CD4-positive, alpha-beta T cell treated with Interferon alpha-2 for 1 hour (primary cell): ENCODE measurements at regions not wholly inside any gene's neighbourhood (a gene's known extent, or its start where the extent isn't known, plus 50 kb on each side); places are given as distances from the start of the nearest gene placed in this dataset.

Source experiments
- DNase-seq, 2 donors: peaks; one replicate each; pipeline ENCODE4 v3.0.0-alpha.2; 2020 to 2022

- no peak for DNase-seq
Observed at GRCh38 chr2:12978066-12978835, 261.5 kb downstream of the TRIB2 start.

- no peak for DNase-seq
Observed at GRCh38 chr2:12979066-12979465, 262.3 kb downstream of the TRIB2 start.

DNA sequence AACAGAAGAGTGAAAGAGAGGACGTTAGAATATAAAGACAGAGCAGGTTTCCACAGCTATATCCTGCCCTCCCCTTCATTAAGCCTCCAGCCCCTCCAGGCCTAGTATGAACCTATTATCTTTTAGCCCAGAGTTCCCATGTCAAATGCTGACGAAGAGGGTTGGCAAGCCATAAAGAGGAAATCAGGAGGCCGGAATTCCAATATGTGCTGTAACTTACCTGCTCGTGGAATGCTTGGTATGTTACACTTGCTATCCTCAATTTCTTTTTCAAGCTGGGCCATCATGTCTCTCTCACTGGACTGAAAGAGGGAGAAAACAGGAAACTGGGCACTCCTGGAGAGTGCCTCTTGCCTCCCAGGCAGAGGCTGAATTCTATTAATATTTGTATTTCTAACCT, 264.1 kb downstream of the TRIB2 start:
- no peak for DNase-seq

GRCh38 chr2:12982149-12982584, 265.4 kb downstream of the TRIB2 start:
- DNase-seq: no peak

DNA sequence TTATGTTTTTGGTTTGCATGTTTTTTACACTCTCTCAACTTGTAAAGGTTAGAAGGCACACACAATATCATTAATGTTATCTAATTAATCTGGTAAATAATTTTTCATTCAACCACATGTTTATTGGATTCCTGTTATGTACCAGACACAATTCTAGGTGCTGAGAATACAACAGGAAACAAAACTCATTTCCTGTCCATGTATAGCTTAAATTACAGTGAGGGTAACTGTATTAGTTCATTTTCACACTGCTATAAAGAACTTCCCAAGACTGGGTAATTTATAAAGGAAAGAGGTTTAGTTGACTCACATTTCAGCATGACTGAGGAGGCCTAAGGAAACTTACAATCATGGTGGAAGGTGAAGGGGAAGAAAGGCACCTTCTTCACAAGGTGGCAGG, 270.5 kb downstream of the TRIB2 start:
- DNase-seq: no peak

GRCh38 chr2:12988279-12988678, 271.5 kb downstream of the TRIB2 start:
- no peak for DNase-seq

DNA sequence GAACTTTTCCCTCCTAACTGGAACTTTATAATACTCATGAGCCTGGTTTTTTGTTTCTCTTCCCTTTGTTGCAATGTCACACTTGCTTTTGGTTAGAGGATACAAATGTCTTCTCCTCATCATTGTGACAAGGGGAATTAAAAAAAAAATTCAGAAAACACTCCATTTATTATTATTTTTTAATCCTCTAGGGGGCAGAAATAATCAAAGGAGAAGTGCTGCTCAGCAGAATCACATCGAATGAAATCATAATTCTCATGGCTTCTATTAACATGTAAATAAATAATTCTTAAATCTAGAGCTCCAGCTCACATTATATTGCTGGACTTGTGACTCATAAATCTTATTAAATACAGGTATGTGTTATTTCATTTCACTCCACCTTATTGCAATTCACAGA, 273.8 kb downstream of the TRIB2 start:
- DNase-seq: no peak

DNA sequence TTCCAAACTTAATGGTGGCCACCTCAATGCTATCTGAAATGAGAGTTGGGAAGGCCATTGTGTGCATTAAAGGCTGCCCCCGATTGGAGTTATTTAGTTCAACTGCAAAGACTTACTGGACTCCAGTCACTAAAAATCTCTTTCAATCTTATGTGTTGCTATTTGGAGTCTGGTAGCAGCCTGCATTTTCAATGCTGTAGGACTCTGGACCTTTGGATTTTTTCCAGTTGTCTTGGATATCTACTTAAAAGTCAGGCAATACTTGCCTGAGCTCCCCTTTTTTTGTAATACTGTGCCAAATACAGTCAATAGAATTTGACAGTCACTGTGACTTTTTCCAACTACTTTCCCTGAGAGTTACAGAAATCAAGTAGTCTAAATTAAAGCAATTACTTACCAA, 281.9 kb downstream of the TRIB2 start:
- no peak for DNase-seq

DNA sequence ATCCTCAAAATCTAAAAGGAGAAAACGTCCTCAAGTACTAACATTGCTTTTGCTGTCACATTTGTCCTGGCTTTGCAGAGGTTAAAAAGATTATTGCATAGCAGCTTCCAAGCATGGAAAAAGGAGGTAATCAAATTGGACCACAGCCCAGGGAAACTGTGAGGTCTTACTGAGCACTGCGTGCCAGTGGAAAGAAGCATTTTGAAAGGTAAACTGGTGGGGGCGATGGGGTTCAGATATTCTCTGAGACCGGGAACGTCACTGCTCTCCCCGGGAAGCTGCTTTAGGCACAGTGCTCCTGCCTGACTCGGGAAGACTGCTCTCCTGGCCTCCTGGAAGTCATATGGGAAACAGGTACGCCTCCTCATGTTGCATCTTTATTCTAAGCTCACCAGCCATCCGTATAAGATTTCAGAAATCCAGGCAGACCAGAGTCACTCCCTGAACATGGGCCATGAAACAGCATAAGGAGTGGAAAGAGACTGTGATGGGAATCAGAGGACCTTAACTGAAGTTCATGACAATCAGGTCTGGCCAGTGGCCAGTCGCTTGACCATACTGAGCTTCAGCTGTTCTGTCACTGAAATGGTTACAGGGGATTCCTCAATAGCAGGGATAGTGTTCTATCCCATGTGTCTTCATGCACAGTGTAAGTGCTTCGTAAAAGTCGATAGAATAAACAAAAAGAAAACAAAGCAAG, 284.1 kb downstream of the TRIB2 start:
- DNase-seq: no peak

- DNase-seq: no peak
Observed at GRCh38 chr2:13001408-13001807, 284.7 kb downstream of the TRIB2 start.

GRCh38 chr2:13002536-13003331, 286.0 kb downstream of the TRIB2 start:
- no peak for DNase-seq

GRCh38 chr2:13003500-13003899, 286.8 kb downstream of the TRIB2 start:
- DNase-seq: no peak

DNA sequence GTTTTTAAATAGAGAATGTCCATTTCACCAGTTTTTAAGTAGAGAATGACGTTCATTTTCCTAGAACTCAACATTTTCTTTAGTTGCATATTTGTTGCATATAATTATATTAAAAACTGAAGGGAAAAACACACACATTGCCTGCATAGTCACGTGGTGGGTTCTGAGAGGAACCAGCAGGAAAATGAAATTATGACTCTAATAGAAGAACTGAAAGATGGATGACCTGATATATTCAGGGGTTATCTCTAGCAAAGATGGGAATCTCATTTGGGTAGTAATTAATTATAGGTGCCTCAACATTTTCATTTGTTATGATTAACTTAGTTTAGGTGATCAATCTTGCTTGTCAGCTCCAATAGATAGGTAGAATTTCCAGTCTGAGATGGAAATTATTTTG, 288.3 kb downstream of the TRIB2 start:
- no peak for DNase-seq

DNA sequence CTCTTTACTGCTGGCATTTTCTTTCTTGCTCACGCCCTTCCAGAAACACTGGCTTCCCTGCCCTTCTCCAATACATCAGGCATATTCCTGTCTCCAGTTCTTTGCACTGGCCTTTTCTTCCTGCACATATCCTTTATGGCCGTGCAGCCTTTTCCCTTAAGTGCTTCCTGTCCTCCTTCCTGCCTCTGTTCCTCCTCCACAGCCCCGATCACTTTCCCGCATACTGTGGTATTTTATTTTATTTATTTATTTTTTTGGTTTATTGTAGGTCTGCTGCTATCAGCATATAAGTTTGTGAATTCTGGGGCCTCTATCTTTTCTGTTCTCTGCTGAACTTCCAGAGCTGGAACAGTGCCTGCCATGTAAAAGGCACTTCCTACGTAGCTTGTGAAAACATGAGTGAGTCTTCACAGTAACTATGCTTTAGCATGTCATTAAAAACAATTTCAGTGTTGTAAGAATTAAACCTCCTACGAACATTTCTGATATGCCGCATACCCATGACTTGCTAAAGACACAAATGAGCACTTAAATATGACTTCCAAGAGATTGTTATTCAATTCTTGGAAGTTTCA, 289.1 kb downstream of the TRIB2 start:
- no peak for DNase-seq

GRCh38 chr2:13006426-13006825, 289.7 kb downstream of the TRIB2 start:
- DNase-seq: no peak

- peak; percentile 55 to 77 for DNase-seq
Observed at GRCh38 chr2:13006829-13007717, 290.3 kb downstream of the TRIB2 start.

DNA sequence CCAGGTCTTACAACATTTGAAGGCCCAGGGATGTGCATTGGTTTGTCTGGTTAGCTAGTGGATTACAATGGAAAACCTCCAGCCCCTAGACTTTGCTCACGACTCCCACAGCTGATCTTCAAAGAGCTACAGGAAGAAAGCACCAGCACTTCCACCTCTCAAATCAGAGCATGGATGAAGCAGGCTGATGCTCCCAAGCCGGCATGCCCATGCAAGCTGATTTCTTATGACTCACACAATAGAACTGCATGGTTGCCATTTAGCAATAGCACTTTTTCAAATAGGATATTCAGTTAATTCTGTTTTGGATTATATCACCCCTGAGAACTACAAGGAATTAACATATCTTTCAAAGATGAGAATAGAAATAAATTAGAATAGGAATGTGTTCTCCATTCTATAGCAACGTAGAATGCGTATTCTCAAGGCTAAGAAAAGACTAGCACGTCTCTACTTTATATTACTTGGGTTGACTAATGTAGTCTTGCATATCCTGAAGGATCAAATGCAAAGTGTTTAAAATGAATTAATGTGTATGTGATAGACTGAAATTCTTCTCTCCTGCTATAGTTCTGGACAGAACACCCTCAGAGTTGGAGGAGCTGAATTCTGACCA, 292.4 kb downstream of the TRIB2 start:
- no peak for DNase-seq

GRCh38 chr2:13010283-13010682, 293.5 kb downstream of the TRIB2 start:
- no peak for DNase-seq

GRCh38 chr2:13014783-13015182, 298.0 kb downstream of the TRIB2 start:
- no peak for DNase-seq

DNA sequence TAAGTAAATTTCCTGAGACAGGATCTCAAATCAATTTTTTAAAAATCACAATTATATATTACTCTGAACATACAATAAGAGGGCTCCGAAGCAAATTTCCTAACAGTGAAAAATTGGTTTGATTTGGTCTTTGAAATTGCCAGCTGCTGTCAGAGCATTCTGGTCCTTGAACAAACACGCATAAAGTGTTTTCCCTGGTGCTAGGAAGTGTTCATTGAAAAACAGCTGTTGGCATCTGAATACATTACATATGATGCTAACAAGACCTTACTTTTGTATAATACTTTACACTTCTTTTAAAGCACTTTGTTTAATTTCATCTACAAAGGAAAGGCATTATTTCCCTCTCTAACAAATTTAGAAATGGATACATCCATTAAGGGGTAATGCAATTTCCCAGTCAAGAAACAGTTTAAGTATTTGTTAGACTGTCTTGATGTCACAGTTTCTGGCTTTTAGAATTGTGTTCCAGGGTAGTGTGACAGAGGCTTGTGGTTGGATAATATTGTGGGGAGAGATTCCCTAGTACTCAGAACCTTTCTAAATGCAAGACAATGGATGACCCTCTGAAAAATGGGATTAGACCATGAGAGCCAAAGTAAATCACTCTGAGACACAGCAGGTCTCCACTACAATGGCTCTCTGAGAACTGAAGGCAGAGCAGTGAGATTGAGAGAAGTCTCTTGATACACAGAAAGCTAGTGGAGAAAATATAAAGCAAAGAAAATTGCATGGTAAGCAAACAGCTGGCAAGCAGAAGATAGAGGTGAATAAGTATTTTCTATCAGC, 299.0 kb downstream of the TRIB2 start:
- no peak for DNase-seq

DNA sequence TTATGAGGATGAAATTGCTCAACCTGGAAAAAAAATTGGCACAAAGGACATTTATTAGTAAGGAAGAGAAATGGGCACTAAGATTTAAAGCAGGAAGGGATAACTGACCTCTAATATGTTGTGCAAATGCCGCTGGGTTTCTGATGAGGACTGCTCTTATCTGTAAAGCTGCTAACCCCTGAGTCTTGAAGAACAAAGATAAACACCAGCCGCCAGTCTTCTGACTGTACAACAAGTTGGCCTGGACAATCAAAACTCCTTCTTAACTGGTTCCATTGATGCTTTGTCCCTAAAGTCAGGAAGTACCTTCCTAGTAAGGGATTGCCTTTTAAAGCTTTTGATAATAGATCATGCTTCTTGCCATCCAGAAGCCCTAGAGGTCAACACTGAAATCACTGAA, 301.8 kb downstream of the TRIB2 start:
- DNase-seq: no peak
